ENCODE measurements at regions not wholly inside any gene's neighbourhood (a gene's known extent, or its start where the extent isn't known, plus 50 kb on each side); places are given as distances from the start of the nearest gene placed in this dataset.

GRCh38 chrX:10356979-10357378, 200.2 kb downstream of the CLCN4 start:
- H3K27me3 ChIP-seq (ENCODE audit: insufficient read depth, low read length) = no peaks in the 10 kb centered on the region
- H3K9ac ChIP-seq (ENCODE audit: low read depth, low read length) = no peak overlapping the region
- H3K4me1 ChIP-seq (ENCODE audit: insufficient read depth, low read length) = no peaks in the 10 kb centered on the region
- H3K9me3 ChIP-seq (ENCODE audit: insufficient read depth, low read depth, low read length) = no peaks in the 10 kb centered on the region
- H3K4me3 ChIP-seq (ENCODE audit: low read length) = no peak overlapping the region
- H3K27ac ChIP-seq (ENCODE audit: low read length) = no peak overlapping the region
- H3K36me3 ChIP-seq (ENCODE audit: insufficient read depth, low read depth, low read length) = no peaks in the 10 kb centered on the region

GRCh38 chrX:10358958-10359357, 202.2 kb downstream of the CLCN4 start:
- H3K27ac ChIP-seq (ENCODE audit: low read length) = no peak overlapping the region

GRCh38 chrX:10360116-10360515, 203.3 kb downstream of the CLCN4 start:
- Histone ChIP-seq H3K36me3 (ENCODE audit: insufficient read depth, low read depth, low read length) (no peaks in the 10 kb centered on the region), H3K4me3 (ENCODE audit: low read length) (no peak overlapping the region), H3K27me3 (ENCODE audit: insufficient read depth, low read length) (no peaks in the 10 kb centered on the region)

More at GRCh38 chrX:10358958-10359357, 202.2 kb downstream of the CLCN4 start:
- no peak overlapping the region for H3K4me3 ChIP-seq (ENCODE audit: low read length)
- H3K27me3 ChIP-seq (ENCODE audit: insufficient read depth, low read length) = no peaks in the 10 kb centered on the region
- no peaks in the 10 kb centered on the region for H3K4me1 ChIP-seq (ENCODE audit: insufficient read depth, low read length)
- no peaks in the 10 kb centered on the region for H3K36me3 ChIP-seq (ENCODE audit: insufficient read depth, low read depth, low read length)
- H3K9ac ChIP-seq (ENCODE audit: low read depth, low read length) = no peak overlapping the region
- H3K9me3 ChIP-seq (ENCODE audit: insufficient read depth, low read depth, low read length) = no peaks in the 10 kb centered on the region

GRCh38 chrX:10365532-10366265, 208.9 kb downstream of the CLCN4 start:
- Histone ChIP-seq H3K27ac (ENCODE audit: low read length) (no peak overlapping the region), H3K9ac (ENCODE audit: low read depth, low read length) (no peak overlapping the region), H3K4me3 (ENCODE audit: low read length) (no peak overlapping the region), H3K27me3 (ENCODE audit: insufficient read depth, low read length) (no peaks in the 10 kb centered on the region), H3K9me3 (ENCODE audit: insufficient read depth, low read depth, low read length) (peaks cover 3% of the 10 kb centered on the region; the same call in 1 of the 2 replicates), H3K36me3 (ENCODE audit: insufficient read depth, low read depth, low read length) (no peaks in the 10 kb centered on the region), H3K4me1 (ENCODE audit: insufficient read depth, low read length) (no peaks in the 10 kb centered on the region)

More at GRCh38 chrX:10360116-10360515, 203.3 kb downstream of the CLCN4 start:
- no peaks in the 10 kb centered on the region for H3K9me3 ChIP-seq (ENCODE audit: insufficient read depth, low read depth, low read length)
- H3K9ac ChIP-seq (ENCODE audit: low read depth, low read length) = no peak overlapping the region
- no peak overlapping the region for H3K27ac ChIP-seq (ENCODE audit: low read length)
- H3K4me1 ChIP-seq (ENCODE audit: insufficient read depth, low read length) = no peaks in the 10 kb centered on the region

DNA sequence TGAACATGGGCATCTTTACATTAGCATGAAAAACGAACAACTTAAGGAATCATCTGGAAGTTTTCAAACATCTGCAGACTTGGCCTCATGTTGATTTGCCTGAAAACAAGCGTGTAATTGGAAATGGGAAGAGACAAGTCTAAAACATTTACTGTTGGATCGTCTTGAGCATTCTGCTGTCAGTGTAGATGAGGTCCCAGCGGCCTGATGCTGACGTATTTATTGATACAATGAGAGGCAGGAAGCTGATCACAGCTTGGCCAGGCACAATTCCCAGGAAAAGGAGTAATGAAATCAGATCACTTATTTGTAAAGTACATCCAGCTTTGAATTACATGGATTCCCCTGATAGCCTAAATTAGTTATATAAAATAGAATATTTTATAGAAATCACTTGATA, 210.6 kb downstream of the CLCN4 start:
- H3K9ac ChIP-seq (ENCODE audit: low read depth, low read length) = no peak overlapping the region
- no peaks in the 10 kb centered on the region for H3K4me1 ChIP-seq (ENCODE audit: insufficient read depth, low read length)
- H3K4me3 ChIP-seq (ENCODE audit: low read length) = no peak overlapping the region
- H3K27me3 ChIP-seq (ENCODE audit: insufficient read depth, low read length) = no peaks in the 10 kb centered on the region
- no peak overlapping the region for H3K27ac ChIP-seq (ENCODE audit: low read length)
- no peaks in the 10 kb centered on the region for H3K36me3 ChIP-seq (ENCODE audit: insufficient read depth, low read depth, low read length)
- peaks cover 3% of the 10 kb centered on the region; the same call in 1 of the 2 replicates for H3K9me3 ChIP-seq (ENCODE audit: insufficient read depth, low read depth, low read length)

- no peak overlapping the region for H3K4me3 ChIP-seq (ENCODE audit: low read length)
- peaks cover 3% of the 10 kb centered on the region; the same call in 1 of the 2 replicates for H3K9me3 ChIP-seq (ENCODE audit: insufficient read depth, low read depth, low read length)
- no peaks in the 10 kb centered on the region for H3K4me1 ChIP-seq (ENCODE audit: insufficient read depth, low read length)
- H3K27ac ChIP-seq (ENCODE audit: low read length) = no peak overlapping the region
- H3K27me3 ChIP-seq (ENCODE audit: insufficient read depth, low read length) = no peaks in the 10 kb centered on the region
- H3K9ac ChIP-seq (ENCODE audit: low read depth, low read length) = no peak overlapping the region
- no peaks in the 10 kb centered on the region for H3K36me3 ChIP-seq (ENCODE audit: insufficient read depth, low read depth, low read length)
These were observed 214.2 kb downstream of the CLCN4 start for GRCh38 chrX:10370976-10371375.

GRCh38 chrX:10377427-10377826, 220.7 kb downstream of the CLCN4 start:
- Histone ChIP-seq H3K4me3 (ENCODE audit: low read length) (no peak overlapping the region), H3K9ac (ENCODE audit: low read depth, low read length) (no peak overlapping the region), H3K36me3 (ENCODE audit: insufficient read depth, low read depth, low read length) (no peaks in the 10 kb centered on the region), H3K27me3 (ENCODE audit: insufficient read depth, low read length) (no peaks in the 10 kb centered on the region), H3K9me3 (ENCODE audit: insufficient read depth, low read depth, low read length) (peaks cover 5% of the 10 kb centered on the region), H3K27ac (ENCODE audit: low read length) (no peak overlapping the region), H3K4me1 (ENCODE audit: insufficient read depth, low read length) (no peaks in the 10 kb centered on the region)

DNA sequence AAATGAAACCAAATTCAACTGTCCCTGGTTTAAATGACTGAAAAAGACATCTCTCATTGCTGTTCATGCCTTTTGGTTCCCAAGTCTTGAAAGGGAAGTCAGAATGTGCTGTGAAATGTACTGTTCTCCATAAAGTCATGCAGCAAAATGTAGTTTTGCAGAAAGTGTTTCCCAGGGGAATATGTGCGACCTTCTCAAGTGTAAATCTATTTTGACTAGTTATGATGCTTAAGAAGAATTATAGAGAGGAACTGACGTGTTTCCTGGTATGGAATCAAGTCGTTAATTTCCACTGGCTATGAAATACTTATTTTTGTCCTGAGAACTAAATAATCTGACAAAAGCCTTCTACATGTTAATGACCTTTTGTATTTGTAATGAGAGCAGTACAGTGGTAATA, 223.1 kb downstream of the CLCN4 start:
- no peak overlapping the region for H3K4me3 ChIP-seq (ENCODE audit: low read length)
- no peak overlapping the region for H3K9ac ChIP-seq (ENCODE audit: low read depth, low read length)
- H3K9me3 ChIP-seq (ENCODE audit: insufficient read depth, low read depth, low read length) = peaks cover 5% of the 10 kb centered on the region
- no peaks in the 10 kb centered on the region for H3K4me1 ChIP-seq (ENCODE audit: insufficient read depth, low read length)
- H3K27ac ChIP-seq (ENCODE audit: low read length) = no peak overlapping the region
- H3K36me3 ChIP-seq (ENCODE audit: insufficient read depth, low read depth, low read length) = no peaks in the 10 kb centered on the region
- no peaks in the 10 kb centered on the region for H3K27me3 ChIP-seq (ENCODE audit: insufficient read depth, low read length)

GRCh38 chrX:10380300-10380699, 223.5 kb downstream of the CLCN4 start:
- H3K9ac ChIP-seq (ENCODE audit: low read depth, low read length) = no peak overlapping the region
- H3K27me3 ChIP-seq (ENCODE audit: insufficient read depth, low read length) = no peaks in the 10 kb centered on the region
- no peaks in the 10 kb centered on the region for H3K36me3 ChIP-seq (ENCODE audit: insufficient read depth, low read depth, low read length)
- H3K9me3 ChIP-seq (ENCODE audit: insufficient read depth, low read depth, low read length) = peaks cover 5% of the 10 kb centered on the region
- no peak overlapping the region for H3K27ac ChIP-seq (ENCODE audit: low read length)
- no peak overlapping the region for H3K4me3 ChIP-seq (ENCODE audit: low read length)
- no peaks in the 10 kb centered on the region for H3K4me1 ChIP-seq (ENCODE audit: insufficient read depth, low read length)

DNA sequence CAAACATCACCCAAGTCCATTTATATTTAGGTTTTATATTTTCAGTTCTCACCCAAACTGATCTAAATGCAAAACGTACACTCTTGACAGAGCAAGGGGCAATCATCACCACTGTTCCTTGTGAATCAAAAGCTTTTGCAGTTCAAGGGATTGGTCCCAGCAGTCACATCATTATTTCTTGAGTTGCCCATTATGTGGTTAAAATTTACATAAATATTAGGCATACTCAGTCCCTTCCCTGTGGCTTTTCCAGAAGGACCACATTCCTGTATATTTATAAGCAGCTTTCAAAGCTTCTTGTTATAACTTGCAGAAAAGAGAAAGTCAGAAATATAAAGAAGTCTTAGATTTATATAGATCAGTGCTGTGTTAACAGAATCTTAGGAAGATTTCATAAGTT, 224.4 kb downstream of the CLCN4 start:
- H3K4me1 ChIP-seq (ENCODE audit: insufficient read depth, low read length) = no peaks in the 10 kb centered on the region
- no peak overlapping the region for H3K4me3 ChIP-seq (ENCODE audit: low read length)
- H3K9me3 ChIP-seq (ENCODE audit: insufficient read depth, low read depth, low read length) = peaks cover 5% of the 10 kb centered on the region
- H3K27me3 ChIP-seq (ENCODE audit: insufficient read depth, low read length) = no peaks in the 10 kb centered on the region
- no peak overlapping the region for H3K27ac ChIP-seq (ENCODE audit: low read length)
- no peak overlapping the region for H3K9ac ChIP-seq (ENCODE audit: low read depth, low read length)
- no peaks in the 10 kb centered on the region for H3K36me3 ChIP-seq (ENCODE audit: insufficient read depth, low read depth, low read length)

DNA sequence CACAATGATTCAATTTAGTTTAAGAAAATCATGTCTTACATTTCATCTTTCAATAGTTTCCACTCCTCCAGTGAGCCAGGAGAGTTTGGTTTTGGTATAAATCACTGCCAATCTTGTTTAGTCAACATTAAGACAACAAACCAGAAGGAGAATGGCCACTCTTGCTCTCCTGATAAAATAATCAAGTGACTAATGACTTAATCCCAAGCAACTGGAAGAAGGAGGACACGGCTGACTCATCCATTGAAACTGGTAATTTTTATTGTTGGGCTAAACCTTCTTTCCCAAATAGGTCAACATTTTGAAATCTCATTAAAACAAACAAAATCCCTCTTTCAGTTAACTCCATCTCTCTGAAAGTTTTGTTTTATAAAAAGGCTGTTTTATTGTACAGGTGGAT, 230.2 kb downstream of the CLCN4 start:
- no peak overlapping the region for H3K9ac ChIP-seq (ENCODE audit: low read depth, low read length)
- no peak overlapping the region for H3K4me3 ChIP-seq (ENCODE audit: low read length)
- H3K27ac ChIP-seq (ENCODE audit: low read length) = no peak overlapping the region
- no peaks in the 10 kb centered on the region for H3K27me3 ChIP-seq (ENCODE audit: insufficient read depth, low read length)
- no peaks in the 10 kb centered on the region for H3K36me3 ChIP-seq (ENCODE audit: insufficient read depth, low read depth, low read length)
- no peaks in the 10 kb centered on the region for H3K9me3 ChIP-seq (ENCODE audit: insufficient read depth, low read depth, low read length)
- H3K4me1 ChIP-seq (ENCODE audit: insufficient read depth, low read length) = no peaks in the 10 kb centered on the region

GRCh38 chrX:10390187-10390586, 230.2 kb downstream of the MID1 start:
- no peaks in the 10 kb centered on the region for H3K9me3 ChIP-seq (ENCODE audit: insufficient read depth, low read depth, low read length)
- no peaks in the 10 kb centered on the region for H3K4me1 ChIP-seq (ENCODE audit: insufficient read depth, low read length)
- H3K9ac ChIP-seq (ENCODE audit: low read depth, low read length) = no peak overlapping the region
- H3K4me3 ChIP-seq (ENCODE audit: low read length) = no peak overlapping the region
- no peaks in the 10 kb centered on the region for H3K27me3 ChIP-seq (ENCODE audit: insufficient read depth, low read length)
- H3K36me3 ChIP-seq (ENCODE audit: insufficient read depth, low read depth, low read length) = no peaks in the 10 kb centered on the region
- no peak overlapping the region for H3K27ac ChIP-seq (ENCODE audit: low read length)
